HG03159 (cell line): ENCODE measurements at regions not wholly inside any gene's neighbourhood (a gene's known extent, or its start where the extent isn't known, plus 50 kb on each side); places are given as distances from the start of the nearest gene placed in this dataset.
A peak's percentile ranks its signal among the peaks of the same experiment; 100 is the strongest.

Source experiments
- ATAC-seq: cut with Tn5 transposase; IDR thresholded peaks from one replicate; pipeline ENCODE4 v1.9.1; 2021; ENCODE audit warnings: mild to moderate bottlenecking, moderate library complexity; ENCODE audit not compliant: unreplicated experiment

DNA sequence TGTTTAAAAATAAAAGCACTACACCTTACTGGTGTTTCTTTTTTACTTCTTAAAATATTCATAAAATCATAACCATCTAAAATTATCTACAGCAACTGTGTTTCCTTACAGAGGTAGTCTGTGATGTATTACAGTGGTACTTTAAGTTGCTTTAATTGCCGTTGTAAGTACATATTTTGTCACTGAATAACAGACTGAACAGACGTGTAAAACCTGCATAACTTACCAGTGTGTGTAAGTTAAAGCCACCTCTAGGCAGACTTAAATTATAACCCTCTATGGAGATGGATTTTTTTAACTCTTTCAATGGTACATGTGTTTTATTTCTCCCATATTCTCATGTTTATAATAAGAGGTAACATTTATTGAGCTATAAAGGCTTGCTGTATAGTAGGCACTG is 166.8 kb downstream of the NR4A2 start:
- ATAC-seq = no peak

DNA sequence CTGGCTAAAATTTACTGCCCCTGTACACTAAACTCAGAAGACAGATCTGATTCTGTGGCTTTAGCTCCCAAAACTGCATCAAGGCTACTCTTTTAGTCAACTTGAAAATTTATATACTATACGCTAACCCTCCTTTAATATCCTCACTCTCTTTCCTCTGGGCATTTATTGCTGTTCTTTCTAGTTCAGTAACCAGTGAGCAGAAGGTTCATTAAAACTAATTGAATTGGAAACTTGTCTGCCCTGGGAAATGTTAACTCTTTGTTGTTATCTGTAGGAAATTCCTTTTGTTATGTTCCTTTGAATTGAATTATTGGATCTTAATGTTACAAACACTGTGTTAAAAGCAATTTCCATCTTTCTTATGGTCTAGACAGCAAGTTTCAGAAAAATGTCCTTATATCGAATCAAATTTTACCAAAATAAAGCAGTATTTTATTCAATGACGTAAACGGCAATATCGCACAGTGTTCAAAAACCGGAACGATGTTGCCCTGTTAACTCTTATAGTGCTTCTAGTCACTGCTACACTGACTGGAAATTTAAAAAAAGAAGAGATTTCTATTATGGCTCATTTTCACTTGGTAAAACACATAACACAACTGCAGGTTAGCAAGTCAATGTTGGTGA is 168.3 kb downstream of the NR4A2 start:
- no peak for ATAC-seq

DNA sequence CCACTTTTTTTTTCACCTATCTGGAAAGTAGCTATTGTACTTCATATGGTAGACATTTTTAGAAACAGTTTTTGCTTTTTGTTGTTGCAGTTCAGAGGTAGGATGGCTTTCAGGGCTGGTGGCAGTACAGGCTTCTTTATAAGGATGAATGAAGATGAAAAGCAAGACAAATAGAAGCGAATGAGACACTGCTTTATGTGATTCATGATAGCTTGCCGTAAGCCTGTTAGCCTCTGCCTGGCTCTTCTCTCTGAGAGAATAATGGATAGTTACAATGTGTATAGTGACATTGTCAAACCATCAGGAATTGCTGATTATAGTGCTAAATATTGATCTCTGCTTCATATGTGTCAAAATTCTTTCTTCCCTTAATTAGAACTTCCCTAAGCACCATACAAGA is 173.7 kb downstream of the NR4A2 start:
- no peak for ATAC-seq

DNA sequence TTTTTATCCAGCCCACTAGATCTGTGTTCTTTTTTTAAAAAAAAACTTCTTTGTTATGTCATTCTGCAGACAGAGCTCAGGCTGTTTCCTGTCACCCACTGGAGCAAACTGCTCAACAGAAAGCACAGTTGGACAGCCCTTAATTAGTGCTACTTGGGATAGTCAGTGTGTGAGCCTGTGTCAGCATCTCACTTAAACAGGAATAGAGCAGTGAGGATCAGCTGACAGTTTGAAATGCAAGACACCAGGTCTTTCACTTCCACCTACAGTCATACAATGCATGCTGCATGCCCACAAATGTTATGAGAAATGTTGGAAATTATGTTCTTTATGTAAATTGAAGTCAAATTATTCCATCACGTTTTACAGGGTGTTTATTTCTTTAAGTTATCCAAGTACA is 174.9 kb downstream of the NR4A2 start:
- peak; percentile 51 for ATAC-seq

DNA sequence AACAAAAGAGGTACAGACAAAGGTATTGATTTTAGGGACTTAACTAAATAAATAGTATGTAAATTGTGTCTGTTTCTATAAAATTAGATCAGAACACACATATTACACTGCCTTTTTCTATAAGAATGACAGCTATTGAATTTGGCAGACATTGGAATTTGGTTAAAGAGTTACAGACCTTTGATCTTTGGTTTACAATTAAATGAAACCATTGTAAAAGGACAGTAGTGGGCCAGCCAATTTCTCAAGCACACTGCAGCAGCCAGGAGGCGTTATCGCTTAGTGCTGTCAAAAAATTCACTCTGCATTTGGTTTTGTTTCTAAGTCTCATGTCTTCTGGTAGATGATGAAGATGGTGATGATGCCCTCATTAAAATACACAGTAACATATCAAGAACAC is 175.9 kb downstream of the NR4A2 start:
- no peak for ATAC-seq

DNA sequence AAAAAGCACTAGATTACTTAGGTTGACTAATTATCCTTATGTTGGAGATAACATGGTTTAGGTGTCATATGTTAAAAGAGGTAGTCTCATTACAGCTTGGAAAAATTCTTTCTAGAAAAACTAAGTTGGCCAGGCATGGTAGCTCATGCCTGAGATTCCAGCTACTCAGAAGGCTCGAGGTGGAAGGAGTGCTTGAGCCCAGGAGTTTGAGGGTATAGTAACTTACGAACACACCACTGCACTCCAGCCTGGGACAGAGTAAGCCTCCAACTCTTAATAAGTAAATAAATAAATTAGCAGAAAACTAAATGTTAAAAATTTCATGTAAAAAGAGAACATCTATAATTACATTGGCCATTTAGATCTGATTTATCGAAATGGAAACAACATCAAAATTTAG is 177.2 kb downstream of the NR4A2 start:
- no peak for ATAC-seq

DNA sequence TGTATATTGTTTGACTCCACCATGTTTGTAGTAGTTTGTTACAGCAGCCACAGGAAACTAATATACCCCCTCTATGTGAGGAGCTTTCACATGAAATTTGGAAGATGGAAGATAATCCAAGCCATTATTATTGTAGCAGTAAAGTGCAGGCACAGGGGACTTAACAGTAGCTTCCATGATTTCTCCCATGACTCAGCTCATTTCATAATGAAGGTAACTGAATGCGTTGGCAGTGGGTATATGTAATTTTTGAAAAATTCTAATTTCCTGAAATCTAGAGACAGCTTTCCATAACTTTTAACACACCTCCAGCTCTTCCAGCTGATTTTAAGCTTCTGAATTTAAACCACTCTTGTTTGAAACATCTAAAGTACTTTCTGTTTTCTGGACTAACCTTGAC is 181.2 kb downstream of the NR4A2 start:
- no peak for ATAC-seq

DNA sequence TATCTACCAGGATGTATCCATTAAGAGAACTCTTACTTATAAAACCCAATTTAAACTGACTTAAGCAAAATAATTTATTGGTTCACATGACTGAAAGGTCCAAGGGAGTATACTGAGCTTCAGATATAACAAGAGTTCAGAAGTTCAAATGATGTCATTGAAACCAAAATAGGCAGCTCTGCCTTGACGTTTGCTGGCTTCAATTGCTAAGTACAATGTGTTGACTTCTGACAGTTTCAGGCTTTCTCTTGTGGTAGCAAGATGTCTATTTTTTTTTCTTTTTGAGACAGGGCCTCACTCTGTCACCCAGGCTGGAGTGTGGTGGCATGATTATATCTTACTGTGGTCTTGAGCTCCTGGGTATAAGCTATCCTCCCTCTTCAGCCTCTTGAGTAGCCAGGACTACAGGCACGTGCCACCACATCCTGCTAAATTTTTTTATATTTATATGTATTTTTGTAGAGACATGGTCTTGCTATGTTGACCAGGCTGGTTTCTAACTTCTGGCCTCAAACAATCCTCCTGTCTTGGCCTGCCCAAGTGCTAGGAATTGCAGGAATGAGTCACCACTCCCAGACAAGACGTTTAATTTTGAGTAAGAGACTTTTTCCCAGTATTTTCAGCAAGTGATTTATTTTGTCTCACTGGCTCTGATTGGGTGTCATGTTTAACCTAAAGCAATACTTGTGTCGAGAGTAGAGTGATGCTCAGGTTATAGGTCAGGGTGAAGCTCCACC is 184.8 kb downstream of the NR4A2 start:
- ATAC-seq = peak; percentile 72

DNA sequence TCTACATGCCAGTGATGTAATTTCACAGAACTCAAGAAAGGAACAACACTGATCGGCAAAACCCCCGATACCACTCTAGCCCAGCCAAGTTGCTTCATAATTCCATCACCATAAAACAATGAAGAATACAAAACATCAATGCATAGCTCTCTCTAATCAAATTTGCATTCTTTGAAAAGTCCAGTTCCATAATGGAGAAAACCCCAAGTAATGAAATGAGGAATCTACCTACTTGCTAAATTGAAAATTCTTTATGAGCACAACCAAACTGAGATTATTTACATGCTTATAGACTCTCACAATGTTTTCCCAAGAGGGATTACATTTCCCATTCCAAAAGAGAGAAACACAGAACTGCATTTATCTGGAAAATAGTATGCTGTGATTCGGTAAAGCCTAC is 186.5 kb downstream of the NR4A2 start:
- ATAC-seq = no peak

DNA sequence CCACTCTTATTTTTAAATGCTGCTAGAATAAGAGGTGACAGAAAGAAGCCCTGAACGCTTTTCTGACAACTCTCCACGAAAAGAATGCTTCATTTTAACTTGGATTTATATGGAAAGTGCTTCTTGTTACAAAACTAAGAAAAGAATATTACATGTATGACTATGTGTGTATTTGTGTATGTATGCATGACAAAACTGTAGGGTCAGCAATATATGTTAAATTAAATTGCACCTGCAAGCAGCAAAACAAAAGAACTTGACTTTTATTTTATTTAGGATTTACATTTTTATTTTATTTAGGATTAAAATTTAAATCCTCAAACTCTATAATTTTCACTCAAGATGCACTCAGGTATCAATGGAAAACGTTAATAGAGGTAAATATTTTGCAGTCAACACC is 187.1 kb downstream of the NR4A2 start:
- no peak for ATAC-seq

DNA sequence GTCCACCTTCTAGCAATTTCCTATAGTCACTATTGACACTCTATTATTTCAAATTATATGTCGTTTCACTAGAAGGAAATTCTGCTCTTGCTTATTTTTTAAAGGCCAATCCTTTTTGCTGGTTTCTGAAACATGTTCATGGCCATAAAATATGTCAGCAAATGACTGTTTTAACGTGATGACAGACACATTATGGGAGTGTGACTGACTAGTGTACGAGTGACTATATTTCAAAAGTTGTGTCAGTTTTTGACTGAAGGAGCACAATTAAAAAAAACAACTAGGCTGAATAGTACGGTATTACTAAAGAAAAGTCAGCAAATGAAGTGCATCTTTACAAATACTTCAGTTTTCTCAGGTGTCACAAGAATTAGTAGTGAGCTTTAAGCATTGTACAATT is 196.0 kb downstream of the NR4A2 start:
- ATAC-seq = no peak

DNA sequence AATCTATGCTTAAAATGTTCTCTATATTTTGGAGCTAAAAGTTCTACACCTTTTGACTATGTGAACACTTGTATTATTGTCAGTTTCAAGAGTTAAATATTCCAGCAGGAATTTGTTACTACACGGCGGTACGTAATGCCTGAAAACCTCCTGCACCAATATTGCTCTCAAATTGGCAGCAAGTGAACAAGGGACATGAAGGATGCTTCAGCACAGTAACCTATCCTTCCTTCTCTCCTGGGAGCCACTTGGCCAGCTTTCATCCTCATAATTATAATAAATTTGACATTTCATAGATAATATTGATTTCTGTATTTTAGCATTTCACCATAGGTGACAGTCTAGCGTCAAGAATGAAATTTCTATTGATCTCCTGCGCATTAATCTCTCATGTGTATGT is 197.6 kb downstream of the NR4A2 start:
- ATAC-seq = no peak

DNA sequence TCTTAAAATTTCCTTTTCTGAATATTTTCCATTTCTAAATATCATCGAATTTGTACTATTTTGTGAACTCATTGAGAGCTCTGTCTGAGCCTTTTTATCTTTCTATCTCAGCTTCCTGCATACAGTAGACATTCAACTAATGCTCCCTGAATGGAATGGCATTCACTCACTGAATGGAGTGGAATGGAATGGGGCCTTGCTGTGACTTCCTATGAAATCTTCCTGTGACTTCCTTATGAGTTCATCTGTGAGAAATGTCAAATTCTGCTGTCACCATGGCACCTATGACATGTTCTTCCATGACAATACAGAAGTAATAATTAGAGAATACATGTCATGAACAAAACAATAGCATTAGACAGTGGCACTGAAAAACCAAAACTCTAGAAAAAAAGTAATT is 199.6 kb downstream of the NR4A2 start:
- no peak for ATAC-seq

DNA sequence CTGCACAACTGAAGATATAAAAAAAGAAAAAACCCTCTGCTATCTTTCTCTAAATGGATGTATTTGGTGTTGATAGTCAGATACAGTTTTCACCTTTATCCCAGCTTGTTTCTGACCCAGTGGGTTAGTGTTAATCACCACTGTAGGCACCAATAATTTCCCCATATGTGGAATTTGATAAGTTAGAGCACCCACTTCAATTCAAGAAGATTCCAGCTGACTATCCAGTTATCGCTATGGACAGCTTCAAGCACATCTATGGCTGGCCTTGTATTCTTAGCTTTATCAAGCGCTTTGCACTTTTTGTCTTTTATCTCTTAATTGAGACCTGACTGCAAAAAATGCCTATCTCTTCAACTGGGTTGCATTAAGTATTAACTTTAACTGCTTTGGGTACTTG is 200.4 kb downstream of the NR4A2 start:
- ATAC-seq = no peak

DNA sequence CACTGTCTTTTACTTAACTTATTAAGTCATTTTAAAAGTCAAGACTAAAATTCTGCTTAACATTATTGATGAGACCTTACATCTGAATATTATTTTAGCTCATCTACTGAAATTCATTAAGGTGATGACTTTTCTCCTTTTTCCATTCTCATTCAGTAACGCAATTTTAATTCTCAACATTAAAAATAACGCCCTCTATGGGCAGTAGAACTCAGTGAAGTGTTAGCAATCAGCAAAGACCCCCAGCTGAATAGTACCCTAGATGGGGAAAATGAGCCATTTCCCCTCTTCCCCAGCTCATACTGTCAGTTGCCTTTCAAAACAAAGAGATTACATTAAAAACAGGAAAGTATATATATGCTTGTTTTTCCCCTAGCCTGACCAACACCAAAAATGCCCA is 203.3 kb downstream of the NR4A2 start:
- no peak for ATAC-seq

DNA sequence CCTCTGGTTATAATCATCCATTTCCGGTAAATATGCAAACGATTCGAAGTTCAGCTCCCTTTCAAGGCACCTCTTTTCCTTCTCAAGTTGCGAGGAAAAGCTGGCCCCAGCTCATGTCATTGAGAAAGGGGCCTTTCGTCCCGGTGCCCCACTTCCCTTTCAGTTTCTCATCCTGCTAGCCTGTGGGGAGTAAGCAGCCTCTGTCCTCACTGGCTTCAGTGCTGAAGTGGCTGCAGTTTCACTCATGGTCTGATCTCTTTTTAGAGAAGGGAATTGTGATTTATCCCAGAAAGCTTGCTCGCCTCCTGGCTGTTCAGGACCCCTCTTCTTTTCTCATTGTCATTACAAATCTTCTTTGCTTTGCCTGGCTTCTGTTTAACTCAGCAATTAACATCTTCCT is 207.5 kb downstream of the NR4A2 start:
- no peak for ATAC-seq

DNA sequence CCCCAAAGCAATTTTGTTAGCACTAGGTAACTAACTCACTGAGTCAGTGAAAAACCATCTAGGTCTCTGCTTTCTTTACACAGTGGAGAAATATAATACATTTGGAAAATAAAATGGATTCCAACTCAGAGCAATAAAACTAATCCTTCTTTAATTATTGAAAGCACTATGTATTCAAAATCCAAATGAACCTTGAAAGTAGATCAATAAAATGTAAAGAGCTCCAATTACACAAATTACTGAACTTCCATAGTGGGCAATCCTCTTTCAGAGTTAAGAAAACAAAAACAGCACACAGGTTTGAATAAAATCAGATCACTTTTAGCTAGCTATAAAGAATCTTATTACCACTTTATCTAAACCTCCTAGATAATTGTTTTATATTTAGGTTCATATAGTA is 208.1 kb downstream of the NR4A2 start:
- ATAC-seq = no peak

DNA sequence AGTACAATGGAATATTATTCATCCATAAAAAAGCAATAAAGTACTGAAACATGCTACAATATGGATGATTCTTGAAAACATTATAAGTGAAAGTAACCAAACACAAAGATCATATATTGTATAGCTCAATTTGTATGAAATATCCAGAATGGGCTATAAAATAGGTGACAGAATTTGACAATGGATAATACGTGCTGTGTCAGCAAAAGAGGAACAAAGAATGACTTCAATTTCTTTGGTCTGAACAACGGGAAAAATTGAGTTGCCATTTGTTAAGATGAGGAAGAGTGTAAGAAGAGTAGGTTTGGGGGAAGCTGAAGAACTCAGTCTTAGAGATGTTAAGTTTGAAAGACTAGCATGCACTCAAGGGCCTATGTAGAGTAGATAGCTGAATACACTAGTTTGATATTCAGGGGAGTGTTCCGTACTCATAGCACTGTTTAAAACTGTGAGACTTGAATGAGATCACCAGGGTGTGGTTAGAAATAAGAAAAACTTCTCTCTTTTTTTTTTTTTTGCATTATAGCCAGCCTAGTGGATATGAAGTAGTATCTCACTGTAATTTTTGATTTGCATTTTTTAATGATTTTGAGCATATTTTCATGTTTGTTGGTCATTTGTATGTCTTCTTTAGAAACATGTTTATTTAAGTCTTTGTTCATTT is 213.6 kb downstream of the NR4A2 start:
- no peak for ATAC-seq

DNA sequence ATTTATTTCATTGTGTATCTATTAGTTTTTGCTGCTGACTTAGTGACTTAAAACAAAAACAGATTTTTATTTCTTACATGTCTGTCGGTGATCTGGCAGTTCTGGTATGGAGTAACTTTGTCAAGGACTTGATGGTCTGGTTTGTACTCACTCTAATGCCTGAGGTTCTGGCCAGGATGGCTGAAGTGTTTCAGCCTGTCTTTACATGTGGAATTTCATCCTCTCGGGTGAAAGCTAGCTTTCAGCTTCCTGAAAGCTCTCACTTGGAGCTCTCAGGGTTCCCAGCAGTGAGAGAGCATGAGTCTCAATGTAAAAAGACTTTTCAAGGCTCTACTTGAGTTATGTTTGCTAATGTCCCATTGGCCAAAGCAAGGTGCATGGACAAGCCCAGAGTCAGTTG is 216.4 kb downstream of the NR4A2 start:
- no peak for ATAC-seq

DNA sequence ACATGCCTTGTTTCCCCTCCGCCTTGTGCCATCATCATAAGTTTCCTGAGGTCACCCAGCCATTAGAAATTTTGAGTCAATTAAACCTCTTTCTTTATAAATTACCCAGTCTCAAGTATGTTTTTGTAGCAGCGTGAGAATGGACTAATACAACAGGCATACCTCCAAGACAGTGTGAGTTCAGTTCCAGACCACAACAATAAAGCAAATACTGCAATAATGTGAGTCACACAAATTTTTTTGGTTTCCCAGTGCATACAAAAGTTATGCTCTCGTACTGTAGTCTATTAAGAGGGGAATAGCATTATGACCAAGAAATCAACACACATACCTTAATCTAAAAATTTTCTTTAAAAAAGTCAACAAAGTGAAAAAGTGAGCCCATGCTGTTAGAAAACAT is 217.2 kb downstream of the NR4A2 start:
- ATAC-seq = no peak

DNA sequence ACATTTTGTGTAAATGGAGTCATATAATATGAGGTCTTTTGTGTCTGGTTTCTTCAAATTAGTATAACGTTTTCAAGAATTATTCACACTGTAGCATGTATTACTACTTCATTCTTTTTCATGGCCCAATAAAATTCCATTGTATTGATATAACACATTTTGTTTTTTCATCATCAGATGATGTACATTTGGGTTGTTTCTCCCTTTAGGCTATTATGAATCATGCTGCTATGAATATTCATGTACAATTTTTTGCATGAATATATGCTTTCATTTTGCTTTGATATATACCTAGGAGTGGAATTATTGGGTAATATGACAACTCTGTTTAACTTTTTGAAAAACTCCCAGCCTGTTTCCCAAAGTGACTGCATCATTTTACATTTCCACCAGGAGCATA is 220.2 kb downstream of the NR4A2 start:
- ATAC-seq = no peak

DNA sequence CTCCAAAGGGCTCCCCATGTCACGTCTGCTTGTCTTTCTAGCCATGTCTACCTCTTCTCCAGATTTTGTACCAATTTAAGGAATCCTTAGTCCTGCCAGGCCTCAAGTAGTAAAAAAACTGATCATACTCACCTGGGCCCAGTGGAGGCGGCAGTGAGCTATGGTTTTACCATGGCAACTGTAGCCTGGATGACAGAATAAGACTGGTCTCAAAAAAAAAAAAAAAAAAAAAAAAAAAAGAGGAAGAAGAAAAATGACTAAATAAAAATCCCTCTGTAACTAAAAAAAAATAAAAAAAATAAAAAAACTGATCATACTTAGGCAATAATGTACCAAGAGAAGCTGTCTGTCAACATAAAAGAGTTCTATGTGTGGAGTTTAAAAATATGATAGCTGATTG is 221.6 kb downstream of the NR4A2 start:
- peak; percentile 99 for ATAC-seq
